Endothelial cell of umbilical vein (primary cell): ENCODE measurements at regions not wholly inside any gene's neighbourhood (a gene's known extent, or its start where the extent isn't known, plus 50 kb on each side); places are given as distances from the start of the nearest gene placed in this dataset.

Experiments used
- JUN ChIP-seq: IDR thresholded peaks from 2 replicates; pipeline ENCODE4 v1.6.1; 2011; ENCODE audit warnings: borderline replicate concordance, low read depth; ENCODE audit not compliant: insufficient read length, insufficient read depth
- POLR2A ChIP-seq: IDR thresholded peaks from 2 replicates; pipeline ENCODE4 v1.6.1; 2012; ENCODE audit warnings: low read depth, mild to moderate bottlenecking, control low read depth, low read length
- TF ChIP-seq, protein P1 (sequence below), 2 donors: IDR thresholded peaks; 1 replicate in 1 of 2; 2 replicates in 1 of 2; pipeline ENCODE4 v1.5.1; 2011; ENCODE audit warnings: low read length in 2 of 2, mild to moderate bottlenecking in 2 of 2, moderate library complexity in 2 of 2, control low read depth in 1 of 2, inconsistent platforms in 1 of 2, low read depth in 1 of 2; ENCODE audit not compliant: insufficient read depth in 1 of 2; ENCODE audit errors: extremely low read depth in 1 of 2
- TF ChIP-seq, protein P2 (sequence below): IDR thresholded peaks from 2 replicates; pipeline ENCODE4 v1.6.1; 2011; ENCODE audit not compliant: insufficient read depth, insufficient read length

DNA sequence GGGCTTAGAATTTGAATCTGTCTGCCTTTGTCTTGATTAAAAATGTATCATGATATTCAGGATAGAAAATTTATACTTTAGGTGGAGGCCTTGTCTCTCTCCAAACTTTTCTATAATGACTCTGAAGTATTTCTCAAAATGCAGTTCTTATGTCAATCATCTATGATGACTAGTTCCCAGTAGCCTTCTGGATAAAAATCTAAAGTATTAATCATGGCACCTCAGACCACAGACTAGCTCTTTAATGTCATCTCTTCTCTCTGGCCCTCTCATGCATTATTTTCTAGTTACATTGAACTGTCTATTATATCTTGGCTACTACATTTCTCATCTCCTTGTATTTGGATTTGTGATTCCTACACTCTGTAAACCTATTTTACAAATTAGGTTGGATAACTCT, 96.9 kb downstream of the ZPLD1 start:
- TF ChIP-seq POLR2A (no peak), JUN (no peak)
- TF ChIP-seq, protein P1, sequence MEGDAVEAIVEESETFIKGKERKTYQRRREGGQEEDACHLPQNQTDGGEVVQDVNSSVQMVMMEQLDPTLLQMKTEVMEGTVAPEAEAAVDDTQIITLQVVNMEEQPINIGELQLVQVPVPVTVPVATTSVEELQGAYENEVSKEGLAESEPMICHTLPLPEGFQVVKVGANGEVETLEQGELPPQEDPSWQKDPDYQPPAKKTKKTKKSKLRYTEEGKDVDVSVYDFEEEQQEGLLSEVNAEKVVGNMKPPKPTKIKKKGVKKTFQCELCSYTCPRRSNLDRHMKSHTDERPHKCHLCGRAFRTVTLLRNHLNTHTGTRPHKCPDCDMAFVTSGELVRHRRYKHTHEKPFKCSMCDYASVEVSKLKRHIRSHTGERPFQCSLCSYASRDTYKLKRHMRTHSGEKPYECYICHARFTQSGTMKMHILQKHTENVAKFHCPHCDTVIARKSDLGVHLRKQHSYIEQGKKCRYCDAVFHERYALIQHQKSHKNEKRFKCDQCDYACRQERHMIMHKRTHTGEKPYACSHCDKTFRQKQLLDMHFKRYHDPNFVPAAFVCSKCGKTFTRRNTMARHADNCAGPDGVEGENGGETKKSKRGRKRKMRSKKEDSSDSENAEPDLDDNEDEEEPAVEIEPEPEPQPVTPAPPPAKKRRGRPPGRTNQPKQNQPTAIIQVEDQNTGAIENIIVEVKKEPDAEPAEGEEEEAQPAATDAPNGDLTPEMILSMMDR (IDR thresholded peaks at IDR 0.05; ENCODE audit: extremely low read depth in 1 of 2, insufficient read depth in 1 of 2, low read depth in 1 of 2, low read length in 2 of 2), result no peak
- TF ChIP-seq, protein P2, sequence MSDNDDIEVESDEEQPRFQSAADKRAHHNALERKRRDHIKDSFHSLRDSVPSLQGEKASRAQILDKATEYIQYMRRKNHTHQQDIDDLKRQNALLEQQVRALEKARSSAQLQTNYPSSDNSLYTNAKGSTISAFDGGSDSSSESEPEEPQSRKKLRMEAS, result no peak
